Lung (tissue), 11 donors: ENCODE measurements at regions not wholly inside any gene's neighbourhood (a gene's known extent, or its start where the extent isn't known, plus 50 kb on each side); places are given as distances from the start of the nearest gene placed in this dataset.
"Not testable (repeated sequence)": the region's sequence is repeated elsewhere in the genome, so short reads cannot be mapped to it uniquely, and the experiment has no call there.

Experiments used
- ATAC-seq: fragments of 200-7000 bp; cut with Tn5 transposase; one replicate; pipeline ENCODE4 v1.9.1; 2020; ENCODE audit warnings: moderate number of reproducible peaks; ENCODE audit not compliant: insufficient read depth, low FRiP score
- DNase-seq, 3 donors: peaks; one replicate each; pipeline ENCODE4 v3.0.0-alpha.2; 2013 to 2017
- H3K27ac ChIP-seq, 2 donors: one replicate each; pipeline ENCODE4 v1.5.1; 2013; ENCODE audit warnings: mild to moderate bottlenecking in 2 of 2, moderate library complexity in 2 of 2, control low read depth in 1 of 2, inconsistent platforms in 1 of 2, low read depth in 1 of 2, low read length in 1 of 2
- H3K27me3 ChIP-seq, 3 donors: one replicate each; pipeline ENCODE4 v1.5.1; 2013; ENCODE audit warnings: low read length in 2 of 3; ENCODE audit not compliant: control insufficient read depth in 3 of 3, insufficient read depth in 3 of 3
- H3K36me3 ChIP-seq, 4 donors: one replicate each; pipeline ENCODE4 v1.5.1; 2013; ENCODE audit warnings: low read length in 4 of 4, mild to moderate bottlenecking in 1 of 4, moderate library complexity in 1 of 4; ENCODE audit not compliant: control insufficient read depth in 4 of 4, insufficient read depth in 4 of 4
- H3K4me1 ChIP-seq, 5 donors: one replicate each; pipeline ENCODE4 v1.5.1; 2013; ENCODE audit warnings: low read length in 5 of 5, mild to moderate bottlenecking in 2 of 5, moderate library complexity in 1 of 5; ENCODE audit not compliant: control insufficient read depth in 5 of 5, insufficient read depth in 5 of 5
- H3K4me3 ChIP-seq: one replicate; pipeline ENCODE4 v1.5.1; 2013; ENCODE audit warnings: mild to moderate bottlenecking, control low read depth, moderate library complexity
- H3K9ac ChIP-seq, 2 donors: one replicate each; pipeline ENCODE4 v1.5.1; 2013; ENCODE audit warnings: low read length in 2 of 2, control low read depth in 1 of 2; ENCODE audit not compliant: insufficient read depth in 1 of 2
- H3K9me3 ChIP-seq, 4 donors: one replicate each; pipeline ENCODE4 v1.5.1; 2013; ENCODE audit warnings: low read length in 3 of 4, mild to moderate bottlenecking in 1 of 4, moderate library complexity in 1 of 4; ENCODE audit not compliant: control insufficient read depth in 4 of 4, insufficient read depth in 3 of 4
- CTCF ChIP-seq: IDR thresholded peaks from 2 replicates; pipeline ENCODE4 v1.5.1; 2012; ENCODE audit warnings: mild to moderate bottlenecking; ENCODE audit errors: control extremely low read depth, extremely low read depth
- WGBS, 2 donors: extraction: QIAGEN DNeasy Blood & Tissue Kit; methylation state at CpG; one replicate each; pipeline ENCODE4 v1.1.7; 2013; 5-methylcytosine and 5-hydroxymethylcytosine counted together
- donor health status: control.
- donor health status: control.
- donor health status: Bipolar disorder and iron deficiency.
- donor health status: healthy.
- donor health status: DM: yes; HTN: yes; CAD: no.

GRCh38 chr1:25171013-25171412 is 61.3 kb downstream of the SYF2 start:
- not testable (repeated sequence) for H3K27me3 ChIP-seq, H3K27ac ChIP-seq, H3K9me3 ChIP-seq, ATAC-seq, DNase-seq, H3K4me3 ChIP-seq, H3K36me3 ChIP-seq, H3K4me1 ChIP-seq, H3K9ac ChIP-seq
- WGBS, 2 donors, result 93 to 98% methylated on average over 4 of the region's 4 CpGs

GRCh38 chr1:25170439-25170838 is 61.9 kb downstream of the SYF2 start:
- Histone ChIP-seq H3K36me3 (no peaks in the 10 kb centered on the region), H3K27me3 (no peaks in the 10 kb centered on the region), H3K9ac (no peak overlapping the region), H3K4me3 (no peak overlapping the region), H3K4me1 (peaks cover 0 to 9% (median 3%) of the 10 kb centered on the region in 5 donors), H3K9me3 (peaks cover 0 to 2% (median 0%) of the 10 kb centered on the region in 4 donors), H3K27ac (no peak overlapping the region)
- DNase-seq (no peak), ATAC-seq (no peak)
- WGBS, 2 donors, result 90 to 94% methylated on average over 6 of the region's 6 CpGs
- no peak for TF ChIP-seq CTCF

- no peak overlapping the region for H3K27ac ChIP-seq
- no peak for ATAC-seq
- H3K4me3 ChIP-seq, result no peak overlapping the region
Observed at GRCh38 chr1:25169610-25170009, 62.7 kb downstream of the SYF2 start.

GRCh38 chr1:25169168-25169567 is 63.1 kb downstream of the SYF2 start:
- WGBS, 2 donors, result 92 to 95% methylated on average over 2 of the region's 2 CpGs
- Histone ChIP-seq H3K4me3 (no peak overlapping the region), H3K27me3 (no peaks in the 10 kb centered on the region), H3K36me3 (no peaks in the 10 kb centered on the region), H3K9ac (no peak overlapping the region), H3K9me3 (peaks cover 0 to 2% (median 0%) of the 10 kb centered on the region in 4 donors), H3K4me1 (peaks cover 0 to 7% (median 3%) of the 10 kb centered on the region in 5 donors), H3K27ac (no peak overlapping the region)
- no peak for TF ChIP-seq CTCF
- ATAC-seq (no peak), DNase-seq (no peak)

More at GRCh38 chr1:25169610-25170009, 62.7 kb downstream of the SYF2 start:
- peaks cover 0 to 2% (median 0%) of the 10 kb centered on the region in 4 donors for H3K9me3 ChIP-seq
- no peaks in the 10 kb centered on the region for H3K27me3 ChIP-seq
- H3K4me1 ChIP-seq, result peaks cover 0 to 9% (median 3%) of the 10 kb centered on the region in 5 donors
- no peak for TF ChIP-seq CTCF
- no peaks in the 10 kb centered on the region for H3K36me3 ChIP-seq
- WGBS, 2 donors, result 90 to 94% methylated on average over 8 of the region's 8 CpGs
- DNase-seq, result no peak
- no peak overlapping the region for H3K9ac ChIP-seq
